HEK293 (cell line): ENCODE measurements at regions not wholly inside any gene's neighbourhood (a gene's known extent, or its start where the extent isn't known, plus 50 kb on each side); places are given as distances from the start of the nearest gene placed in this dataset.

Experiments
- MYNN ChIP-seq: fragments of 450-650 bp; formaldehyde crosslinking; IDR thresholded peaks from 2 replicates; pipeline ENCODE4 v1.5.1; 2016; ENCODE audit warnings: missing biosample characterization, missing genetic modification characterization, borderline replicate concordance
- ZBTB17 ChIP-seq: fragments of 450-650 bp; formaldehyde crosslinking; IDR thresholded peaks from 2 replicates; pipeline ENCODE4 v1.5.1; 2016; ENCODE audit warnings: missing biosample characterization, missing genetic modification characterization
- ZBTB7A ChIP-seq: fragments of 450-650 bp; formaldehyde crosslinking; IDR thresholded peaks from 2 replicates; pipeline ENCODE4 v1.5.1; 2016; ENCODE audit warnings: low read depth, missing biosample characterization, missing genetic modification characterization
- ZBTB8A ChIP-seq: fragments of 450-650 bp; formaldehyde crosslinking; IDR thresholded peaks from 2 replicates; pipeline ENCODE4 v1.5.1; 2016; ENCODE audit warnings: missing biosample characterization, missing genetic modification characterization
- ZNF112 ChIP-seq: fragments of 450-650 bp; formaldehyde crosslinking; IDR thresholded peaks from 2 replicates; pipeline ENCODE4 v1.5.0; 2017; ENCODE audit warnings: missing biosample characterization, missing genetic modification characterization
- ZNF274 ChIP-seq, 2 experiments: fragments of 200-500 bp in 1 of 2; fragments of 450-650 bp in 1 of 2; sonication (Bioruptor generic) in 1 of 2; formaldehyde crosslinking in 1 of 2; IDR thresholded peaks; 2 replicates each; pipeline versions ENCODE4 v1.5.1 to v1.6.1; 2014 to 2016; ENCODE audit warnings: borderline replicate concordance in 1 of 2, inconsistent platforms in 1 of 2, low read length in 1 of 2, missing biosample characterization in 1 of 2, missing genetic modification characterization in 1 of 2
- ZNF423 ChIP-seq: fragments of 450-650 bp; formaldehyde crosslinking; IDR thresholded peaks from 2 replicates; pipeline ENCODE4 v1.5.1; 2016; ENCODE audit warnings: missing biosample characterization, missing genetic modification characterization
- ZNF433 ChIP-seq: fragments of 450-650 bp; formaldehyde crosslinking; IDR thresholded peaks from 2 replicates; pipeline ENCODE4 v1.5.1; 2016; ENCODE audit warnings: missing biosample characterization, missing genetic modification characterization, low read depth
- TF ChIP-seq, protein P1 (sequence below): fragments of 450-650 bp; formaldehyde crosslinking; IDR thresholded peaks from 2 replicates; pipeline ENCODE4 v1.5.1; 2016; ENCODE audit warnings: missing biosample characterization, missing genetic modification characterization, low read depth
- TF ChIP-seq, protein P2 (sequence below): fragments of 450-650 bp; formaldehyde crosslinking; IDR thresholded peaks from 2 replicates; pipeline ENCODE4 v1.5.1; 2016; ENCODE audit warnings: missing biosample characterization, missing genetic modification characterization
- TF ChIP-seq, protein P3 (sequence below): fragments of 450-650 bp; formaldehyde crosslinking; IDR thresholded peaks from 2 replicates; pipeline ENCODE4 v1.5.1; 2017; ENCODE audit warnings: missing biosample characterization, missing genetic modification characterization
- TF ChIP-seq, protein P4 (sequence below): fragments of 450-650 bp; formaldehyde crosslinking; IDR thresholded peaks from 2 replicates; pipeline ENCODE4 v1.5.1; 2016; ENCODE audit warnings: missing biosample characterization, missing genetic modification characterization
- TF ChIP-seq, protein P5 (sequence below): fragments of 450-650 bp; IDR thresholded peaks from 2 replicates; pipeline ENCODE4 v1.5.1; 2018; ENCODE audit warnings: missing biosample characterization, missing genetic modification characterization
- TF ChIP-seq, protein P6 (sequence below): fragments of 450-650 bp; formaldehyde crosslinking; IDR thresholded peaks from 2 replicates; pipeline ENCODE4 v1.5.0; 2017; ENCODE audit warnings: missing biosample characterization, missing genetic modification characterization, borderline replicate concordance

DNA sequence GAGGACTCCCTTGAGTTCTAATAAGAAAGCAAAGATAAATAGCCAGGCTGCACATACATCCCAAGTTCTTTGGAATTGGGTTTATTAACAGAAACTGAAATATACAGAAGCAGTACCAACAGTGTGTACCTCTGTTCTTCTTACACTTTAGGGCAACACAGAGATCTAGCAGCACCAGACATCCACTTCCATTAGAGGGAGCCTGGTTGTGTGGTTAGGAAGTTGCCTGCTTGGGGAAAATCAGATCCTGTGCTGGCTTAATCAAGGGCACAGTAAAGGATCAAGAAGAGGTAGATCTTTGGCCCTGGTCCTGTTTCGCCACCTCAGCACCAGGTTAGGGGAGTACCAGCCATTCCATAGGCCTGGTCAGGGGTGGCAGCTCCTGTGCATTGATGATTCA, 231.1 kb upstream of the ARHGAP24 start:
- TF ChIP-seq ZBTB8A (tag by site-specific recombination) (no peak), ZNF433 (tag by site-specific recombination) (no peak), ZNF274 (IDR thresholded peaks at IDR 0.05; ENCODE audit: low read length) (no peak), ZNF274 (tag by site-specific recombination; IDR thresholded peaks at IDR 0.05; ENCODE audit: borderline replicate concordance) (no peak), ZBTB7A (tag by site-specific recombination) (no peak), ZNF423 (tag by site-specific recombination) (no peak), ZNF112 (tag by site-specific recombination) (no peak), MYNN (tag by site-specific recombination) (no peak), ZBTB17 (no peak)
- TF ChIP-seq, protein P1, sequence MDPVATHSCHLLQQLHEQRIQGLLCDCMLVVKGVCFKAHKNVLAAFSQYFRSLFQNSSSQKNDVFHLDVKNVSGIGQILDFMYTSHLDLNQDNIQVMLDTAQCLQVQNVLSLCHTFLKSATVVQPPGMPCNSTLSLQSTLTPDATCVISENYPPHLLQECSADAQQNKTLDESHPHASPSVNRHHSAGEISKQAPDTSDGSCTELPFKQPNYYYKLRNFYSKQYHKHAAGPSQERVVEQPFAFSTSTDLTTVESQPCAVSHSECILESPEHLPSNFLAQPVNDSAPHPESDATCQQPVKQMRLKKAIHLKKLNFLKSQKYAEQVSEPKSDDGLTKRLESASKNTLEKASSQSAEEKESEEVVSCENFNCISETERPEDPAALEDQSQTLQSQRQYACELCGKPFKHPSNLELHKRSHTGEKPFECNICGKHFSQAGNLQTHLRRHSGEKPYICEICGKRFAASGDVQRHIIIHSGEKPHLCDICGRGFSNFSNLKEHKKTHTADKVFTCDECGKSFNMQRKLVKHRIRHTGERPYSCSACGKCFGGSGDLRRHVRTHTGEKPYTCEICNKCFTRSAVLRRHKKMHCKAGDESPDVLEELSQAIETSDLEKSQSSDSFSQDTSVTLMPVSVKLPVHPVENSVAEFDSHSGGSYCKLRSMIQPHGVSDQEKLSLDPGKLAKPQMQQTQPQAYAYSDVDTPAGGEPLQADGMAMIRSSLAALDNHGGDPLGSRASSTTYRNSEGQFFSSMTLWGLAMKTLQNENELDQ (tag by site-specific recombination): no peak
- TF ChIP-seq, protein P2, sequence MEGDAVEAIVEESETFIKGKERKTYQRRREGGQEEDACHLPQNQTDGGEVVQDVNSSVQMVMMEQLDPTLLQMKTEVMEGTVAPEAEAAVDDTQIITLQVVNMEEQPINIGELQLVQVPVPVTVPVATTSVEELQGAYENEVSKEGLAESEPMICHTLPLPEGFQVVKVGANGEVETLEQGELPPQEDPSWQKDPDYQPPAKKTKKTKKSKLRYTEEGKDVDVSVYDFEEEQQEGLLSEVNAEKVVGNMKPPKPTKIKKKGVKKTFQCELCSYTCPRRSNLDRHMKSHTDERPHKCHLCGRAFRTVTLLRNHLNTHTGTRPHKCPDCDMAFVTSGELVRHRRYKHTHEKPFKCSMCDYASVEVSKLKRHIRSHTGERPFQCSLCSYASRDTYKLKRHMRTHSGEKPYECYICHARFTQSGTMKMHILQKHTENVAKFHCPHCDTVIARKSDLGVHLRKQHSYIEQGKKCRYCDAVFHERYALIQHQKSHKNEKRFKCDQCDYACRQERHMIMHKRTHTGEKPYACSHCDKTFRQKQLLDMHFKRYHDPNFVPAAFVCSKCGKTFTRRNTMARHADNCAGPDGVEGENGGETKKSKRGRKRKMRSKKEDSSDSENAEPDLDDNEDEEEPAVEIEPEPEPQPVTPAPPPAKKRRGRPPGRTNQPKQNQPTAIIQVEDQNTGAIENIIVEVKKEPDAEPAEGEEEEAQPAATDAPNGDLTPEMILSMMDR: no peak
- TF ChIP-seq, protein P3, sequence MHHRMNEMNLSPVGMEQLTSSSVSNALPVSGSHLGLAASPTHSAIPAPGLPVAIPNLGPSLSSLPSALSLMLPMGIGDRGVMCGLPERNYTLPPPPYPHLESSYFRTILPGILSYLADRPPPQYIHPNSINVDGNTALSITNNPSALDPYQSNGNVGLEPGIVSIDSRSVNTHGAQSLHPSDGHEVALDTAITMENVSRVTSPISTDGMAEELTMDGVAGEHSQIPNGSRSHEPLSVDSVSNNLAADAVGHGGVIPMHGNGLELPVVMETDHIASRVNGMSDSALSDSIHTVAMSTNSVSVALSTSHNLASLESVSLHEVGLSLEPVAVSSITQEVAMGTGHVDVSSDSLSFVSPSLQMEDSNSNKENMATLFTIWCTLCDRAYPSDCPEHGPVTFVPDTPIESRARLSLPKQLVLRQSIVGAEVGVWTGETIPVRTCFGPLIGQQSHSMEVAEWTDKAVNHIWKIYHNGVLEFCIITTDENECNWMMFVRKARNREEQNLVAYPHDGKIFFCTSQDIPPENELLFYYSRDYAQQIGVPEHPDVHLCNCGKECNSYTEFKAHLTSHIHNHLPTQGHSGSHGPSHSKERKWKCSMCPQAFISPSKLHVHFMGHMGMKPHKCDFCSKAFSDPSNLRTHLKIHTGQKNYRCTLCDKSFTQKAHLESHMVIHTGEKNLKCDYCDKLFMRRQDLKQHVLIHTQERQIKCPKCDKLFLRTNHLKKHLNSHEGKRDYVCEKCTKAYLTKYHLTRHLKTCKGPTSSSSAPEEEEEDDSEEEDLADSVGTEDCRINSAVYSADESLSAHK (tag by site-specific recombination): no peak
- TF ChIP-seq, protein P4, sequence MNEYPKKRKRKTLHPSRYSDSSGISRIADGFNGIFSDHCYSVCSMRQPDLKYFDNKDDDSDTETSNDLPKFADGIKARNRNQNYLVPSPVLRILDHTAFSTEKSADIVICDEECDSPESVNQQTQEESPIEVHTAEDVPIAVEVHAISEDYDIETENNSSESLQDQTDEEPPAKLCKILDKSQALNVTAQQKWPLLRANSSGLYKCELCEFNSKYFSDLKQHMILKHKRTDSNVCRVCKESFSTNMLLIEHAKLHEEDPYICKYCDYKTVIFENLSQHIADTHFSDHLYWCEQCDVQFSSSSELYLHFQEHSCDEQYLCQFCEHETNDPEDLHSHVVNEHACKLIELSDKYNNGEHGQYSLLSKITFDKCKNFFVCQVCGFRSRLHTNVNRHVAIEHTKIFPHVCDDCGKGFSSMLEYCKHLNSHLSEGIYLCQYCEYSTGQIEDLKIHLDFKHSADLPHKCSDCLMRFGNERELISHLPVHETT (tag by site-specific recombination): no peak
- TF ChIP-seq, protein P5, sequence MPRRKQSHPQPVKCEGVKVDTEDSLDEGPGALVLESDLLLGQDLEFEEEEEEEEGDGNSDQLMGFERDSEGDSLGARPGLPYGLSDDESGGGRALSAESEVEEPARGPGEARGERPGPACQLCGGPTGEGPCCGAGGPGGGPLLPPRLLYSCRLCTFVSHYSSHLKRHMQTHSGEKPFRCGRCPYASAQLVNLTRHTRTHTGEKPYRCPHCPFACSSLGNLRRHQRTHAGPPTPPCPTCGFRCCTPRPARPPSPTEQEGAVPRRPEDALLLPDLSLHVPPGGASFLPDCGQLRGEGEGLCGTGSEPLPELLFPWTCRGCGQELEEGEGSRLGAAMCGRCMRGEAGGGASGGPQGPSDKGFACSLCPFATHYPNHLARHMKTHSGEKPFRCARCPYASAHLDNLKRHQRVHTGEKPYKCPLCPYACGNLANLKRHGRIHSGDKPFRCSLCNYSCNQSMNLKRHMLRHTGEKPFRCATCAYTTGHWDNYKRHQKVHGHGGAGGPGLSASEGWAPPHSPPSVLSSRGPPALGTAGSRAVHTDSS (tag by site-specific recombination): no peak
- TF ChIP-seq, protein P6, sequence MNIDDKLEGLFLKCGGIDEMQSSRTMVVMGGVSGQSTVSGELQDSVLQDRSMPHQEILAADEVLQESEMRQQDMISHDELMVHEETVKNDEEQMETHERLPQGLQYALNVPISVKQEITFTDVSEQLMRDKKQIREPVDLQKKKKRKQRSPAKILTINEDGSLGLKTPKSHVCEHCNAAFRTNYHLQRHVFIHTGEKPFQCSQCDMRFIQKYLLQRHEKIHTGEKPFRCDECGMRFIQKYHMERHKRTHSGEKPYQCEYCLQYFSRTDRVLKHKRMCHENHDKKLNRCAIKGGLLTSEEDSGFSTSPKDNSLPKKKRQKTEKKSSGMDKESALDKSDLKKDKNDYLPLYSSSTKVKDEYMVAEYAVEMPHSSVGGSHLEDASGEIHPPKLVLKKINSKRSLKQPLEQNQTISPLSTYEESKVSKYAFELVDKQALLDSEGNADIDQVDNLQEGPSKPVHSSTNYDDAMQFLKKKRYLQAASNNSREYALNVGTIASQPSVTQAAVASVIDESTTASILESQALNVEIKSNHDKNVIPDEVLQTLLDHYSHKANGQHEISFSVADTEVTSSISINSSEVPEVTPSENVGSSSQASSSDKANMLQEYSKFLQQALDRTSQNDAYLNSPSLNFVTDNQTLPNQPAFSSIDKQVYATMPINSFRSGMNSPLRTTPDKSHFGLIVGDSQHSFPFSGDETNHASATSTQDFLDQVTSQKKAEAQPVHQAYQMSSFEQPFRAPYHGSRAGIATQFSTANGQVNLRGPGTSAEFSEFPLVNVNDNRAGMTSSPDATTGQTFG (tag by site-specific recombination): no peak
